G401.6 (cell line): ENCODE measurements at regions not wholly inside any gene's neighbourhood (a gene's known extent, or its start where the extent isn't known, plus 50 kb on each side); places are given as distances from the start of the nearest gene placed in this dataset.
"Not testable (repeated sequence)": the region's sequence is repeated elsewhere in the genome, so short reads cannot be mapped to it uniquely, and the experiment has no call there.

ENCODE experiments used
- FAIRE-seq: peaks from 2 replicates; lab custom pipeline; 2012; peaks lifted over from hg19 to GRCh38; lab: Jason Lieb, UNC

GRCh38 chr21:28587748-28588147 lies 404.9 kb downstream of the LTN1 start:
- no peak for FAIRE-seq

GRCh38 chr21:28581976-28582375 lies 410.7 kb downstream of the LTN1 start:
- FAIRE-seq: no peak

GRCh38 chr21:28581311-28581731 lies 411.4 kb downstream of the LTN1 start:
- FAIRE-seq: not testable (repeated sequence)

- no peak for FAIRE-seq
These were observed 412.1 kb downstream of the LTN1 start for GRCh38 chr21:28580585-28580984.

GRCh38 chr21:28579986-28580550 lies 412.6 kb downstream of the LTN1 start:
- no peak for FAIRE-seq

- FAIRE-seq: no peak
These were observed 424.0 kb downstream of the LTN1 start for GRCh38 chr21:28568692-28569091.

GRCh38 chr21:28563933-28564332 lies 428.7 kb downstream of the LTN1 start:
- not testable (repeated sequence) for FAIRE-seq

GRCh38 chr21:28561772-28562171 lies 430.9 kb downstream of the LTN1 start:
- no peak for FAIRE-seq

- FAIRE-seq: no peak
These were observed 437.8 kb downstream of the LTN1 start for GRCh38 chr21:28554660-28555475.

GRCh38 chr21:28550057-28550825 lies 442.4 kb downstream of the LTN1 start:
- FAIRE-seq: no peak

GRCh38 chr21:28548291-28548690 lies 444.4 kb downstream of the LTN1 start:
- no peak for FAIRE-seq

- no peak for FAIRE-seq
These were observed 444.9 kb downstream of the LTN1 start for GRCh38 chr21:28547766-28548165.

GRCh38 chr21:28543975-28544374 lies 448.7 kb downstream of the LTN1 start:
- FAIRE-seq: no peak

GRCh38 chr21:28541371-28542112 lies 451.1 kb downstream of the LTN1 start:
- no peak for FAIRE-seq

- no peak for FAIRE-seq
These were observed 452.2 kb downstream of the LTN1 start for GRCh38 chr21:28540514-28540913.

- no peak for FAIRE-seq
These were observed 453.1 kb downstream of the LTN1 start for GRCh38 chr21:28539623-28539988.

- FAIRE-seq: no peak
These were observed 453.6 kb downstream of the LTN1 start for GRCh38 chr21:28538987-28539622.

GRCh38 chr21:28537371-28538079 lies 455.2 kb downstream of the LTN1 start:
- no peak for FAIRE-seq

- no peak for FAIRE-seq
These were observed 460.2 kb downstream of the LTN1 start for GRCh38 chr21:28532446-28532845.

- no peak for FAIRE-seq
These were observed 469.3 kb downstream of the LTN1 start for GRCh38 chr21:28523367-28523766.
